H4 (cell line): ENCODE measurements at regions not wholly inside any gene's neighbourhood (a gene's known extent, or its start where the extent isn't known, plus 50 kb on each side); places are given as distances from the start of the nearest gene placed in this dataset.

ENCODE experiments used
- DNase-seq: peaks from one replicate; pipeline ENCODE4 v3.0.0-alpha.2; 2015; ENCODE audit warnings: low spot score

DNA sequence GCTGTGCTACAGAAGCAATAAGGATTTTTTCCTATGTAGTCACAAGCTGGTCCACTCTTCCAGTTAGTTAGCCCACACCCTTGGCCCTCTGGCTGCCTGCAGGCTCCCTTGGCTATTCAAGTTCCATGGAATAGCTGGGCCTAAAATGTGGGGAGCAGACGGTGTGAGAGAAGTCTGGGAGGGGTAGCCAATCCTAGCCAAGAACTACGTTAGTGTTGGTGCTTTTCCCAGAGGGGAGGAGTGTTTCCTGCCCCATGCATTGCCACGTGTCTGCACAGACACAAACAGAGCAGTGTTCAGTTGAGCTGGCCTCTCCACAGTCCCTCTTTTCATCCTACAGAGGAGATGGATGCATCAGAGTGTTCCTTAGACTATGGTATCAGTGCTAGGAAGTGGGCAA is 59.0 kb upstream of the IPO9 start:
- DNase-seq = no peak

DNA sequence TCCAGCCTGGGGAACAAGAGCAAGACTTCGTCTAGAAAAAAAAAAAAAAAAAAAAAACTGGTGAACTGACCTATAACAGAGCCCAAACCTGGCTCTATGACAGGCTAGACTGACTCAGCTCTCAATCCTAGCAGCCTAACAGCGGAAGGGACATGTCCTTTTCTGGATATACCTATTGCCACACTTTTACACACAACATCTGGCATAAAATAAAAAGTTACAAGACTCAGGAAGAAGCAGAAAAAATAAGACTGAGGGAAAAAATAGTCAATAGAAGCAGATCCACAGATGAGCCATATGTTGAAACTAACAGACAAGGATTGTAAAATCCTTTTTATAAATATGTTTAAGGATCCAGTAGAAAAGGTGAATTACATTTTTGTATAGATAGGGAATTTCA is 57.5 kb upstream of the IPO9 start:
- no peak for DNase-seq

DNA sequence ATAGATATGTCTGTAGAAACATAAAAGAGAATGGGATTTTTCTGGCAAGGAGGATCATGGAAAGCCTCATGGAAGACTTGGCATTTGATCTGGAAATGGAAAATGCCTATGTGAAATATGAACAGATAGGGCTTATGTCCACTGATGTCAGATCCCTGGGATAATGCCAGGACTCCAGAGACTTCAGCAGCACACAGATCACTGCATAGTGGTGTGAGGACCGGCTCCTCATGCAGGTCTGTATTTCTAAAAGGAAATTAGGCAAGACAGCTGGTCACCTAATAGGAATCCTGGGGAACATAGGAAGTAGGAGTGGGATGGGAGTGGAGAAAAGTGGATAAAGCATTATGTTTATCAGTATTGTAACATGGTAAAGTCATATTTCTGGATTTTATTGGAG is 56.8 kb upstream of the IPO9 start:
- no peak for DNase-seq

DNA sequence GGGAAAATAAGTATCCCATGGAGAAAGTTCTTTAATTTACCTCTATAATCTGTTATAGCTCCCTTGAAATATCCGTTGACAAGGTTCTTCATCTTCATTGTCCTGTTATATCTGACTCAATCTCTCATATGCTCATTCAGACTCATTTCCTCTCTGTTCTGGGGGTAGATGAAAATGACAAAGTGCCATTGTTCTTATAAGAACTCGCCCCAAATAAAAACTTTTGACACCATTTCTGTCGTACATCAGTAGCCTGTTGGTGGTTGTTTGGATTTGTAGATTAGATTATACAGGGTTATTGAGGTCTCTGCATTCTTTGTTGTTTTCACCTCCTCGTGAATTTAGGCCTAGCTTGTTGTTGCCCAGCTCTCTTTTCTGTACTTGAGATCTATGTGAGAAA is 55.2 kb upstream of the IPO9 start:
- DNase-seq = no peak

DNA sequence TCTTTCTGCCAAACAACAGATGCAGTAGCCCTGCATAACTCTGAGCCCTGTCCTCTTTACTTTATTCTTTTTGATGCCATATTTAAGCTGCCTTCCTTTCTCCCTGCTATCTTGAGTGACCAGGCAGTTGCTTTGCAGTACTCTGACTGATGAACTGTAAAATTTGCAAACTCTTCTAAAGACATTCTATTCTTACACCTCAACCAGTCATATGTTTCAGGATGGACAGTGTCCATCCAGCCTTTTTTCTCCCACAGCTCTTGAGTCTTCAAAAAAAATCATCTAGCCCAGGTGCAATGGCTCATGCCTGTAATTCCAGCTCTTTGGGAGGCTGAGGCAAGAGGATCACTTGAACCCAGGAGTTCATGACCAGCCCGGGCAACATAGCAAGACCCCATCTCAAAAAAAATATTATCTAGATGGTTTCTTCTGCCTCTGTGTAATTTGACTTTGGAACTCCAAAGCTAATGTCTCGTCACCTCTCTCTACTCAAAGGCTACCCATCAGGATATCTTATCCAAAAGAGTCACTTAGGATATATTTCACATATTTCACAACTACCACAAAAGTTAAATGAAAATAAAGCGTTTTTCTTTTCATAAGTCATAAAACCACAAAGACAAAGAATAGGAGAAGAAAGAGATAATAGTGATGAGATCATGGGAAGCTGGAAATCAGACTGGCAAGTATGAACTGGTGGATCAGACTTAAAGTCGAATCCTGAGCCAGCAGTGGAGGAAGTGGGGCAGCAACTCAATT is 54.6 kb upstream of the IPO9 start:
- no peak for DNase-seq

DNA sequence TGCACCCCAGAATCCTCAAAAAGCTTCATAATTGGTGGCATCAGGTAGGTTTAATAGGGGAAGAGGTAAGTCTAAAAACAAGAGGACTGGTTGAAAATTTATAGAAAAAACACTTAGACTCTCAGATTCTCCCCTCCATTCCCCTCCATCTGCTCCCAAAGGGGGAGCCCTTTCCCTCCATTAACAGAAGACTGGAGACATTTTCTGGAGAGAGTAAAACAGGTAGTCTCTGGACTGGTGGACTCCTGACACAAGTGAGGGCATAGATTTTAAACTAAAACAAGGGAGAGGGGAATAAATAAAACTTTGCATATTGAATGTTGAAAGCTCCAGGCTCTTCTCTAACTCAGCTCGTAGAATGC is 54.0 kb upstream of the IPO9 start:
- DNase-seq = no peak

DNA sequence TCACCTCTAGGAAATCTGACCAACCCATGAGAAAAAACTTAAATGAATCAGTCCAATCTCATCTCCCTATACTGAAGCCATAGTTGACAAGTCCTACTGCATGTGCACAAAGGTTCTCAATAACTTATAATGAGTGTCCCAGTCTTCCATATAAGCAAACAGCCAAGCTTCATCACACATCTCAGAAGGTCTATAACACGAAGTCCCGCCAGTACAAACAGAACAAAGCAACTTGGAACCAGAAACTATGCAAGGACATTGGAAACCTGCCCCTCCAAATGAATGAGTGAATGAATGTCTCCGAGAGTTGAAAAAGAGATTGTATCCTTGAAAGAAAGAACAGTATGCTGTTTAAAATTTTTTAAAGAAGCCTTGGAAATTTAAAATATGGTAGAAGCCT is 53.6 kb upstream of the IPO9 start:
- no peak for DNase-seq

DNA sequence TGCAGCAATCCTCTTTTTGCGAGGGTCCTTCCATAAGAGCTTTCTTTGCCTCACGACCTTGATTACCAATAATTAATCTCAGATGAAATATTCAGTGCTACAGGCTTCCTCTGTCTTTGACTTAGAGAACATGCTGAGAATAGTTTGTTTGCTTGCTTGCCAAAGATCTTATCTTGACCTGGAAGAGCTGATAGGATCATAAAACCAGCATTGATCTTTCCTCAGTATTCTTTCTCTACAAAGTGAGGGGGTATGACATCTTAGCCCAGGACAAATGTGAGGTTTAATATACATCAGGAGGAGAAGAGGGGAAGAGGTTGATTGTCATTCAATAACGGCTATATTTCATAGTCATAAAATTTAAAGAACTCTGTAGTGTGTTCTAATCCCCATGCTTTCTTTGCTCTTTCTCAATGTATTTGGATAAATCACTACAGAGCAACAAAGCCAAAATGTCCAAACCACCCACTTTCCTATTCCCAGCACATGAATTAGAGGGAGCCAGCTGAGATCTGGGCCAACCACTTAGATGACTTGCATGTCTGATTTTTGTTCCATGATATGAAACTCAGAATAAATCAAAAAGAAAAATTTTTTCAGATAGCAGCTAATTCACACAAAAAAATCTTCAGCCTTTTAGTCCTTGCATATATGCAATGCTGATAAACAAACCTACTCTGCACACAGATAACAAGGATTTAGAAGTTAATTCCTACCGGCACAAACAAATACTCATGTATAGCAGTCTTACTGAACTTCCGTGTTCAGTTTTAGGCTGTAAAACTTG is 50.5 kb upstream of the IPO9 start:
- no peak for DNase-seq
